ENCODE measurements at regions not wholly inside any gene's neighbourhood (a gene's known extent, or its start where the extent isn't known, plus 50 kb on each side); places are given as distances from the start of the nearest gene placed in this dataset.
A peak's percentile ranks its signal among the peaks of the same experiment; 100 is the strongest.
"Not testable (repeated sequence)": the region's sequence is repeated elsewhere in the genome, so short reads cannot be mapped to it uniquely, and the experiment has no call there.

DNA sequence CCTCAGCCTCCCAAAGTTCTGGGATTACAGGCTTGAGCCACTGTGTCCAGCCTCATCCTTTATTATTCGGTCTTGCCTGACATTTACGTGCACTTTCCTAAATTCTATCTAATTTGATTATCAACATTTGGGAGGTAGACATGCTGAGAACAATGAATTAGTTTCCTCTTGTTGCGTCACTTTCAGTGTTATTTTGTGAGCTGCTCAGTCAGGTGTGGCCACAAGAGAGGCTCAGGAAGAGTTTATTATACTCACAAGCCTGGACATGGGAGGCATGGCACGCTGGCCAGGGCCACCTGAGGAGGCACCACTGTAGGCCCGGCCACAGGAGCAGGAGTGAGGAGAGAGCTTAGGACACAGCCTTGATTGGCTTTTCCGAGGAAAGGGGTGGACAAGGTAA, 59.7 kb upstream of the RBFOX2 start:
- 88% methylated on average over 2 of the region's 6 CpGs for WGBS (ENCODE audit: insufficient coverage, low lambda C conversion rate)
- Histone ChIP-seq H3K4me1 (ENCODE audit: control insufficient read depth, insufficient read depth, low read length) (no peaks in the 10 kb centered on the region), H3K27ac (ENCODE audit: low read length) (no peak overlapping the region)

DNA sequence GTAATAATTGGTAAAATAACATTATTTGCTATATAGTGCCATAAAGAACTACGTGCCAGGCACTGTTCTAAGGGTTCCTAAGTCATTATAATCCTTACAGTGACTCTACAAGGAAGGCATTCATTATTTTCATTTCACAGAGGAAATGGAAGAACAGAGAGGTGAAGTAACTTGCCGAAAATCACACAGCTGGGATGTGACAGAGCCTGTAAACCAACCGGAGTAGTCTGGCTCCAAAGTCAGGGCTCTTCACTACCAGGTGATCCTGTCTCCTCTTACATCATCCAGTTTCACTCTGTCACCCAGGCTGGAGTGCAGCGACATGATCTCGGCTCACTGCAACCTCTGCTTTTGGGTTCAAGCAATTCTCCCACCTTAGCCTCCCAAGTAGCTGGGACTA, 59.2 kb upstream of the RBFOX2 start:
- WGBS (ENCODE audit: insufficient coverage, low lambda C conversion rate): no CpG with 5 or more reads among the region's 5 CpGs
- no peak overlapping the region for H3K4me3 ChIP-seq (ENCODE audit: low read length)
- H3K9me3 ChIP-seq (ENCODE audit: control insufficient read depth, low read depth, low read length): no peaks in the 10 kb centered on the region
- no peaks in the 10 kb centered on the region for H3K4me1 ChIP-seq (ENCODE audit: control insufficient read depth, insufficient read depth, low read length)
- H3K27me3 ChIP-seq (ENCODE audit: control insufficient read depth, insufficient read depth, low read length): no peaks in the 10 kb centered on the region
- no peak for DNase-seq
- no peaks in the 10 kb centered on the region for H3K36me3 ChIP-seq (ENCODE audit: control insufficient read depth, insufficient read depth, low read length)
- no peak overlapping the region for H3K27ac ChIP-seq (ENCODE audit: low read length)

More for the DNA sequence above, 59.7 kb upstream of the RBFOX2 start:
- Histone ChIP-seq H3K4me3 (ENCODE audit: low read length) (no peak overlapping the region), H3K27me3 (ENCODE audit: control insufficient read depth, insufficient read depth, low read length) (no peaks in the 10 kb centered on the region), H3K36me3 (ENCODE audit: control insufficient read depth, insufficient read depth, low read length) (no peaks in the 10 kb centered on the region), H3K9me3 (ENCODE audit: control insufficient read depth, low read depth, low read length) (no peaks in the 10 kb centered on the region)
- no peak for DNase-seq

DNA sequence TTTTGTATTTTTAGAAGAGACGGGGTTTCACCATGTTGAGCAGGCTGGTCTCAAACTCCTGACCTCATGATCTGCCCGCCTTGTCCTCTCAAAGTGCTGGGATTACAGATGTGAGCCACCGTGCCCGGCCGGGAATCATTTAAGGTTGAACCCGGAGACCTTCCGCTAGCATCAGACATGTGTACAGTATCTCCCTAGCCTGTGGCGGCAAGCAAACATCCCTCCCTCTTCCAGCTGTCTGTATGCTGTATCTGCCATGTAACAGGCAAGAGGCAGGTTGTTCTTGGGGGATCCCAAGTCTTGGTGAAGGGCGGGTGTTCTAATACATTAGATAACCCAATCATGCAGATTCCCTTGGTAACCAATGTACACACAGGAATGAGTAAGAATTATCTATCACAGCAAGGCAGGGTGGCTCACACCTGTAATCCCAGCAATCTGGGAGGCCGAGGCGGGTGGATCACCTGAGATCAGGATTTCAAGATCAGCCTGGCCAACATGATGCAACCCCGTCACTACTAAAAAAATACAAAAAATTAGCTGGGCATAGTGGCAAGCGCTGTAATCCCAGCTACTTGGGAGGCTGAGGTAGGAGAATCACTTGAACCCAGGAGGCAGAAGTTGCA, 58.1 kb upstream of the RBFOX2 start:
- DNase-seq: no peak
- Histone ChIP-seq H3K36me3 (ENCODE audit: control insufficient read depth, insufficient read depth, low read length) (no peaks in the 10 kb centered on the region), H3K9me3 (ENCODE audit: control insufficient read depth, low read depth, low read length) (no peaks in the 10 kb centered on the region), H3K4me3 (ENCODE audit: low read length) (no peak overlapping the region), H3K27me3 (ENCODE audit: control insufficient read depth, insufficient read depth, low read length) (no peaks in the 10 kb centered on the region), H3K27ac (ENCODE audit: low read length) (no peak overlapping the region), H3K4me1 (ENCODE audit: control insufficient read depth, insufficient read depth, low read length) (no peaks in the 10 kb centered on the region)
- WGBS (ENCODE audit: insufficient coverage, low lambda C conversion rate): no CpG with 5 or more reads among the region's 13 CpGs

- H3K4me3 ChIP-seq (ENCODE audit: low read length): no peak overlapping the region
- no peaks in the 10 kb centered on the region for H3K4me1 ChIP-seq (ENCODE audit: control insufficient read depth, insufficient read depth, low read length)
- peak in 1 of 2 donors; percentile 14 for DNase-seq
- WGBS (ENCODE audit: insufficient coverage, low lambda C conversion rate): no CpG with 5 or more reads among the region's 6 CpGs
- H3K9me3 ChIP-seq (ENCODE audit: control insufficient read depth, low read depth, low read length): no peaks in the 10 kb centered on the region
- H3K36me3 ChIP-seq (ENCODE audit: control insufficient read depth, insufficient read depth, low read length): no peaks in the 10 kb centered on the region
- H3K27me3 ChIP-seq (ENCODE audit: control insufficient read depth, insufficient read depth, low read length): no peaks in the 10 kb centered on the region
- H3K27ac ChIP-seq (ENCODE audit: low read length): no peak overlapping the region
Observed at GRCh38 chr22:36086170-36086490, 57.5 kb upstream of the RBFOX2 start.

DNA sequence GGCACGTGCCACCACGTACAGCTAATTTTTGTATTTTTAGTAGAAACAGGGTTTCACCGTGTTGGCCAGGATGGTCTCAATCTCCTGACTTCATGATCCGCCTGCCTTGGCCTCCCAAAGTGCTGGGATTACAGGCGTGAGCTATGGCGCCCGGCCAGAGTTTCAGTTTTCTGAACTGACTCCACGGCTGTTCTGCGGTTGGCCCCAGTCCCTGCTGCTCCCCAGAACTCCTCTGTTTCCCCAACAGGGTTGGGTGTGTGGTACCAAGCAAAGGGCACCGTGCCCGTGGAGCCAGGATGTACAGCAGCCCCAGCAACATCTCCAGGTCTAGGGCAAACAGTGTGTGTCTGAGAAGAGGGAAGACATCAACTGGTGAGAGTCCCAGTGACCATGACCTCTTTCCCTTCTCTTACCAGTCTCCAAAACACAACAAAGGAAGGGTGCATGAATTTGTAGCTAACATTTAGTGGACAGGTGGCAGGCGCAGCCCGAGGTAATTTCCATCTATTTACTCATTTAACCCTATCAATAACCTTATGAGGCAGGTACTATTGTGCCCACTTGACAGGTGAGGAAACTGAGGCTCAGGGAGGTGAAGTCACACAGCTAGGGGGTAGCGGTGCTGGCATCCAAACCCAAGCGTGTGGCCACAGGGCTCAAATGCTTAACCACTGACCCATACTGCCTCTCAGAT, 57.0 kb upstream of the RBFOX2 start:
- H3K4me3 ChIP-seq (ENCODE audit: low read length): no peak overlapping the region
- no peaks in the 10 kb centered on the region for H3K9me3 ChIP-seq (ENCODE audit: control insufficient read depth, low read depth, low read length)
- H3K27me3 ChIP-seq (ENCODE audit: control insufficient read depth, insufficient read depth, low read length): no peaks in the 10 kb centered on the region
- H3K4me1 ChIP-seq (ENCODE audit: control insufficient read depth, insufficient read depth, low read length): no peaks in the 10 kb centered on the region
- no peak overlapping the region for H3K27ac ChIP-seq (ENCODE audit: low read length)
- no peaks in the 10 kb centered on the region for H3K36me3 ChIP-seq (ENCODE audit: control insufficient read depth, insufficient read depth, low read length)
- no peak for DNase-seq
- no CpG with 5 or more reads among the region's 15 CpGs for WGBS (ENCODE audit: insufficient coverage, low lambda C conversion rate)

DNA sequence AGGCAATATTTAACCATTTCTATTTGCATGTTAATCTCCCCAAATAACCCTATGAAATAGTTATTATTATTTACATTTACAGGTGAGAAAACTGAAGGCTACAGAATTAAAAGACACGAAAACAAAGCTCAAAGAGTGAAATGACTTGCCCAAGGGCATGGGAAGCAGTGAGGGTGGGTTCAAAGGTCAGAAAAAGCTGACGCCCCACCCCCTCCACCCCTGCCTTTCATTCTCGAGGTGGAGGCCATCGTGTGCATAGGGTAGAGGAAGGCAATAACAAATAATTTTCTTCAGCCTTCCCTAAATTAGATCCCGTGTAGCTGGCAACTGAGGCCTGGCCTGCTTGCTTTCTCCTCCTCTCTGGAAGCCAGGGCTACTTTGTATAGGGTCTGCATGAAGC, 56.1 kb upstream of the RBFOX2 start:
- Histone ChIP-seq H3K27me3 (ENCODE audit: control insufficient read depth, insufficient read depth, low read length) (no peaks in the 10 kb centered on the region), H3K4me1 (ENCODE audit: control insufficient read depth, insufficient read depth, low read length) (no peaks in the 10 kb centered on the region), H3K27ac (ENCODE audit: low read length) (no peak overlapping the region), H3K9me3 (ENCODE audit: control insufficient read depth, low read depth, low read length) (no peaks in the 10 kb centered on the region), H3K36me3 (ENCODE audit: control insufficient read depth, insufficient read depth, low read length) (no peaks in the 10 kb centered on the region), H3K4me3 (ENCODE audit: low read length) (no peak overlapping the region)
- 80% methylated on average over 1 of the region's 5 CpGs for WGBS (ENCODE audit: insufficient coverage, low lambda C conversion rate)
- DNase-seq: no peak

GRCh38 chr22:36083056-36083455, 54.4 kb upstream of the RBFOX2 start:
- no peaks in the 10 kb centered on the region for H3K36me3 ChIP-seq (ENCODE audit: control insufficient read depth, insufficient read depth, low read length)
- no peaks in the 10 kb centered on the region for H3K4me1 ChIP-seq (ENCODE audit: control insufficient read depth, insufficient read depth, low read length)
- DNase-seq: no peak
- no peak overlapping the region for H3K27ac ChIP-seq (ENCODE audit: low read length)
- H3K9me3 ChIP-seq (ENCODE audit: control insufficient read depth, low read depth, low read length): no peaks in the 10 kb centered on the region
- no peaks in the 10 kb centered on the region for H3K27me3 ChIP-seq (ENCODE audit: control insufficient read depth, insufficient read depth, low read length)
- no peak overlapping the region for H3K4me3 ChIP-seq (ENCODE audit: low read length)
- no CpG with 5 or more reads among the region's 10 CpGs for WGBS (ENCODE audit: insufficient coverage, low lambda C conversion rate)

GRCh38 chr22:36081023-36081431, 52.4 kb upstream of the RBFOX2 start:
- no CpG with 5 or more reads among the region's 6 CpGs for WGBS (ENCODE audit: insufficient coverage, low lambda C conversion rate)

DNA sequence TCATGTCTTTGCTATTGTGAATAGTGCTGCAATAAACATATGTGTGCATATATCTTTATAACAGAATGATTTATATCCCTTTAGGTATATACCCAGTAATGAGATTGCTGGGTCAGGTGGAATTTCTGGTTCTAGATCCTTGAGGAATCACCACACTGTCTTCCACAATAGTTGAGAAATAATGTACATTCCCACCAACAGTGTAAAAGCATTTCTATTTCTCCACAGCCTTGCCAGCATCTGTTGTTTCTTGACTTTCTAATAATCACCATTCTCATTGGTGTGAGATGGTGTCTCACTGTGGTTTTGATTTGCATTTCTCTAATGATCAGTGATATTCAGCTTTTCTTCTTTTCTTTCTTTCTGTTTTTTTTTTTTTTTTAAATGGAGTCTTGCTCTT, 51.7 kb upstream of the RBFOX2 start:
- H3K27ac ChIP-seq (ENCODE audit: low read length): not testable (repeated sequence)

More at GRCh38 chr22:36081023-36081431, 52.4 kb upstream of the RBFOX2 start:
- Histone ChIP-seq H3K4me3 (ENCODE audit: low read length) (no peak overlapping the region), H3K4me1 (ENCODE audit: control insufficient read depth, insufficient read depth, low read length) (no peaks in the 10 kb centered on the region), H3K9me3 (ENCODE audit: control insufficient read depth, low read depth, low read length) (no peaks in the 10 kb centered on the region), H3K36me3 (ENCODE audit: control insufficient read depth, insufficient read depth, low read length) (no peaks in the 10 kb centered on the region), H3K27ac (ENCODE audit: low read length) (no peak overlapping the region), H3K27me3 (ENCODE audit: control insufficient read depth, insufficient read depth, low read length) (no peaks in the 10 kb centered on the region)
- DNase-seq: no peak

GRCh38 chr22:36079041-36079440, 50.4 kb upstream of the RBFOX2 start:
- Histone ChIP-seq H3K36me3 (ENCODE audit: control insufficient read depth, insufficient read depth, low read length) (no peaks in the 10 kb centered on the region), H3K27ac (ENCODE audit: low read length) (no peak overlapping the region), H3K4me1 (ENCODE audit: control insufficient read depth, insufficient read depth, low read length) (no peaks in the 10 kb centered on the region), H3K27me3 (ENCODE audit: control insufficient read depth, insufficient read depth, low read length) (no peaks in the 10 kb centered on the region), H3K4me3 (ENCODE audit: low read length) (no peak overlapping the region), H3K9me3 (ENCODE audit: control insufficient read depth, low read depth, low read length) (no peaks in the 10 kb centered on the region)
- no CpG with 5 or more reads among the region's 2 CpGs for WGBS (ENCODE audit: insufficient coverage, low lambda C conversion rate)
- DNase-seq: no peak

More for the DNA sequence above, 51.7 kb upstream of the RBFOX2 start:
- not testable (repeated sequence) for H3K4me3 ChIP-seq (ENCODE audit: low read length); H3K4me1 ChIP-seq (ENCODE audit: control insufficient read depth, insufficient read depth, low read length); H3K27me3 ChIP-seq (ENCODE audit: control insufficient read depth, insufficient read depth, low read length); DNase-seq; H3K9me3 ChIP-seq (ENCODE audit: control insufficient read depth, low read depth, low read length); H3K36me3 ChIP-seq (ENCODE audit: control insufficient read depth, insufficient read depth, low read length)

Data from large intestine (tissue), 3 donors.